HL-60 (cell line): ENCODE measurements at regions not wholly inside any gene's neighbourhood (a gene's known extent, or its start where the extent isn't known, plus 50 kb on each side); places are given as distances from the start of the nearest gene placed in this dataset.

Experiments
- CTCF ChIP-seq: IDR thresholded peaks from one replicate; pipeline ENCODE4 v1.5.1; 2011; ENCODE audit warnings: low read length, control low read depth, inconsistent platforms; ENCODE audit not compliant: insufficient read depth
- GABPA ChIP-seq: IDR thresholded peaks from 2 replicates; pipeline ENCODE4 v1.6.1; 2012; ENCODE audit warnings: low read depth
- POLR2AphosphoS5 ChIP-seq: IDR thresholded peaks from 2 replicates; pipeline ENCODE4 v1.6.1; 2012; ENCODE audit warnings: low read depth
- SPI1 ChIP-seq: IDR thresholded peaks from 2 replicates; pipeline ENCODE4 v1.6.1; 2012; ENCODE audit warnings: low read depth, mild to moderate bottlenecking, borderline replicate concordance
- TF ChIP-seq, protein P1 (sequence below): IDR thresholded peaks from 2 replicates; pipeline ENCODE4 v1.6.1; 2012; ENCODE audit warnings: low read depth; ENCODE audit not compliant: insufficient replicate concordance

GRCh38 chr7:10316488-10316887 is 657.2 kb upstream of the PHF14 start:
- TF ChIP-seq GABPA (no peak), CTCF (no peak), POLR2AphosphoS5 (no peak), SPI1 (no peak)
- TF ChIP-seq, protein P1, sequence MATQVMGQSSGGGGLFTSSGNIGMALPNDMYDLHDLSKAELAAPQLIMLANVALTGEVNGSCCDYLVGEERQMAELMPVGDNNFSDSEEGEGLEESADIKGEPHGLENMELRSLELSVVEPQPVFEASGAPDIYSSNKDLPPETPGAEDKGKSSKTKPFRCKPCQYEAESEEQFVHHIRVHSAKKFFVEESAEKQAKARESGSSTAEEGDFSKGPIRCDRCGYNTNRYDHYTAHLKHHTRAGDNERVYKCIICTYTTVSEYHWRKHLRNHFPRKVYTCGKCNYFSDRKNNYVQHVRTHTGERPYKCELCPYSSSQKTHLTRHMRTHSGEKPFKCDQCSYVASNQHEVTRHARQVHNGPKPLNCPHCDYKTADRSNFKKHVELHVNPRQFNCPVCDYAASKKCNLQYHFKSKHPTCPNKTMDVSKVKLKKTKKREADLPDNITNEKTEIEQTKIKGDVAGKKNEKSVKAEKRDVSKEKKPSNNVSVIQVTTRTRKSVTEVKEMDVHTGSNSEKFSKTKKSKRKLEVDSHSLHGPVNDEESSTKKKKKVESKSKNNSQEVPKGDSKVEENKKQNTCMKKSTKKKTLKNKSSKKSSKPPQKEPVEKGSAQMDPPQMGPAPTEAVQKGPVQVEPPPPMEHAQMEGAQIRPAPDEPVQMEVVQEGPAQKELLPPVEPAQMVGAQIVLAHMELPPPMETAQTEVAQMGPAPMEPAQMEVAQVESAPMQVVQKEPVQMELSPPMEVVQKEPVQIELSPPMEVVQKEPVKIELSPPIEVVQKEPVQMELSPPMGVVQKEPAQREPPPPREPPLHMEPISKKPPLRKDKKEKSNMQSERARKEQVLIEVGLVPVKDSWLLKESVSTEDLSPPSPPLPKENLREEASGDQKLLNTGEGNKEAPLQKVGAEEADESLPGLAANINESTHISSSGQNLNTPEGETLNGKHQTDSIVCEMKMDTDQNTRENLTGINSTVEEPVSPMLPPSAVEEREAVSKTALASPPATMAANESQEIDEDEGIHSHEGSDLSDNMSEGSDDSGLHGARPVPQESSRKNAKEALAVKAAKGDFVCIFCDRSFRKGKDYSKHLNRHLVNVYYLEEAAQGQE, result no peak
